Calu3 (cell line): ENCODE measurements at regions not wholly inside any gene's neighbourhood (a gene's known extent, or its start where the extent isn't known, plus 50 kb on each side); places are given as distances from the start of the nearest gene placed in this dataset.

Experiments
- BruUV-seq: library from RNA; stranded (reverse); fragments of 400-500 nt; replicated peaks from 2 replicates; lab custom pipeline; 2021; lab: Mats Ljungman, UMichigan
- CTCF ChIA-PET: fragments of 300-600 bp; sonication (Branson Sonifier 250); formaldehyde crosslinking; loops from one replicate; lab custom pipeline; 2022; ENCODE audit warnings: antibody characterized with exemption; lab: Charles Lee
- DNase-seq: peaks from one replicate; pipeline ENCODE4 v3.0.0; 2022
- H3K27ac Mint-ChIP-seq: one replicate; pipeline ENCODE4 v1.8.0; 2022; ENCODE audit warnings: mixed read lengths; ENCODE audit not compliant: unreplicated experiment
- H3K27me3 Mint-ChIP-seq: one replicate; pipeline ENCODE4 v1.8.0; 2022; ENCODE audit warnings: mixed read lengths; ENCODE audit not compliant: unreplicated experiment
- H3K36me3 Mint-ChIP-seq: one replicate; pipeline ENCODE4 v1.8.0; 2022; ENCODE audit warnings: mild to moderate bottlenecking, moderate library complexity, mixed read lengths; ENCODE audit not compliant: insufficient read depth, unreplicated experiment
- H3K4me1 Mint-ChIP-seq: one replicate; pipeline ENCODE4 v1.8.0; 2022; ENCODE audit warnings: mild to moderate bottlenecking, low read depth, mixed read lengths; ENCODE audit not compliant: unreplicated experiment
- H3K4me3 Mint-ChIP-seq: one replicate; pipeline ENCODE4 v1.8.0; 2022; ENCODE audit warnings: mild to moderate bottlenecking, low read depth, moderate library complexity, mixed read lengths; ENCODE audit not compliant: unreplicated experiment
- H3K9me3 Mint-ChIP-seq: one replicate; pipeline ENCODE4 v1.8.0; 2022; ENCODE audit warnings: low read depth, mixed read lengths; ENCODE audit not compliant: unreplicated experiment
- CTCF ChIP-seq: fragments of 200-600 bp; IDR thresholded peaks from one replicate; pipeline ENCODE4 v1.8.0; 2022; ENCODE audit warnings: antibody characterized with exemption; ENCODE audit not compliant: unreplicated experiment
- intact Hi-C: fragments of 100-400 bp; cut with micrococcal nuclease; formaldehyde crosslinking; loops from one replicate; pipeline ENCODE4 v1.10.0; 2022; ENCODE audit not compliant: unreplicated experiment

GRCh38 chr16:73993878-73994277, 302.7 kb upstream of the PSMD7 start:
- H3K36me3 Mint-ChIP-seq: no peaks in the 10 kb centered on the region
- H3K4me3 Mint-ChIP-seq: no peak overlapping the region
- peaks cover 3% of the 10 kb centered on the region for H3K9me3 Mint-ChIP-seq
- TF ChIP-seq CTCF: no peak
- CTCF ChIA-PET: no interaction called here
- BruUV-seq: no TSS peak
- peaks cover 19% of the 10 kb centered on the region for H3K4me1 Mint-ChIP-seq
- intact Hi-C loops: no loop called here
- DNase-seq: no peak
- H3K27me3 Mint-ChIP-seq: no peaks in the 10 kb centered on the region
- no peak overlapping the region for H3K27ac Mint-ChIP-seq

GRCh38 chr16:73978407-73978784, 318.2 kb upstream of the PSMD7 start:
- Mint-ChIP-seq H3K9me3 (peaks cover 6% of the 10 kb centered on the region), H3K36me3 (no peaks in the 10 kb centered on the region), H3K27ac (no peak overlapping the region), H3K27me3 (peaks cover 68% of the 10 kb centered on the region), H3K4me3 (no peak overlapping the region), H3K4me1 (no peaks in the 10 kb centered on the region)
- intact Hi-C loops: no loop called here
- CTCF ChIA-PET: no interaction called here
- no TSS peak for BruUV-seq
- DNase-seq: no peak
- TF ChIP-seq CTCF: no peak

- no TSS peak for BruUV-seq
- intact Hi-C loops: no loop called here
- no peak overlapping the region for H3K4me3 Mint-ChIP-seq
- H3K36me3 Mint-ChIP-seq: no peaks in the 10 kb centered on the region
- no peak overlapping the region for H3K27ac Mint-ChIP-seq
- H3K4me1 Mint-ChIP-seq: no peaks in the 10 kb centered on the region
- CTCF ChIA-PET: no interaction called here
- peaks cover 82% of the 10 kb centered on the region for H3K27me3 Mint-ChIP-seq
- H3K9me3 Mint-ChIP-seq: peaks cover 2% of the 10 kb centered on the region
- no peak for TF ChIP-seq CTCF
- no peak for DNase-seq
Measured at GRCh38 chr16:73976644-73977043, 320.0 kb upstream of the PSMD7 start.

- Mint-ChIP-seq H3K9me3 (no peaks in the 10 kb centered on the region), H3K27me3 (peaks cover 79% of the 10 kb centered on the region), H3K4me3 (no peak overlapping the region), H3K4me1 (no peaks in the 10 kb centered on the region), H3K36me3 (no peaks in the 10 kb centered on the region), H3K27ac (no peak overlapping the region)
- TF ChIP-seq CTCF: no peak
- no peak for DNase-seq
- CTCF ChIA-PET: no interaction called here
- intact Hi-C loops: no loop called here
- BruUV-seq: no TSS peak
Measured at GRCh38 chr16:73973174-73973573, 323.4 kb upstream of the PSMD7 start.
